Smooth muscle cell of the brain vasculature (primary cell): ENCODE measurements at regions not wholly inside any gene's neighbourhood (a gene's known extent, or its start where the extent isn't known, plus 50 kb on each side); places are given as distances from the start of the nearest gene placed in this dataset.

Source experiments
- DNase-seq: peaks from one replicate; pipeline ENCODE4 v3.0.0-alpha.2; 2012; ENCODE audit warnings: low read depth, low spot score

DNA sequence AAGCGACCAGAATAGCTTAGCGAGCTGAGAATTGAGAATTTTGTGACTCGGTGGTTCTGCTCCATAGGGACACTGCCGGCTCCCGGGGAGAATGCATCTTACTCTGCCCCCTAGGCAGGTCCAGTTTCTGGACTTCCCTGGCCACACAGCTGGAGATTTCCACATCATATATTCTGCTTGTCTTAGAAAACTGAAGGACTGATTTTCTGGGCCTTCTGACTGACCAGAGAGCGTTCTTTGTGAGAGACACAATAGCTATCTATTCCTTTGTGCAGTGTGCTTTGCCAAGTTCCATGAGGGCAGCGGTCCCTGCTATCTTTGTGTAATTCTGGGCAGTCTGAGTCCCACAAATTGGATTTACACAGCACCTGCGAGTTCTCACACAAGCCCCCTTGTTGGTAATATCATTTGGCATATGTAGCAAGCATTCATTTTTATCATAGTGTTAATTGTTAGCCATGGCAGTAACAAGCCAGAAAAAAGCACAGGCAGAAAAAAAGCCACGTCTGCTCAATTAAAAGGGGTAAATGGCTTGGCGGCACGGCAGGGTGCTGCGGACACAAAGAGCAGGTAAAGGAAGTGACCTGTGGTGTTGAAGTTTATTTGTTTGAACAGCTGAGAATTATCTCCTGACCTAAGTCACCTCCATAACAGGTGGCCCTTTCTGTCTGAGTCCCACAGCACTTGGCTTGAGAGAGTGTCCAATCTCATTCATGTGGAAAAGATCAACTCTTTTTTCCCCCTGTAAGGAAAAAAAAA, 688.7 kb downstream of the TUSC7 start:
- DNase-seq: no peak

DNA sequence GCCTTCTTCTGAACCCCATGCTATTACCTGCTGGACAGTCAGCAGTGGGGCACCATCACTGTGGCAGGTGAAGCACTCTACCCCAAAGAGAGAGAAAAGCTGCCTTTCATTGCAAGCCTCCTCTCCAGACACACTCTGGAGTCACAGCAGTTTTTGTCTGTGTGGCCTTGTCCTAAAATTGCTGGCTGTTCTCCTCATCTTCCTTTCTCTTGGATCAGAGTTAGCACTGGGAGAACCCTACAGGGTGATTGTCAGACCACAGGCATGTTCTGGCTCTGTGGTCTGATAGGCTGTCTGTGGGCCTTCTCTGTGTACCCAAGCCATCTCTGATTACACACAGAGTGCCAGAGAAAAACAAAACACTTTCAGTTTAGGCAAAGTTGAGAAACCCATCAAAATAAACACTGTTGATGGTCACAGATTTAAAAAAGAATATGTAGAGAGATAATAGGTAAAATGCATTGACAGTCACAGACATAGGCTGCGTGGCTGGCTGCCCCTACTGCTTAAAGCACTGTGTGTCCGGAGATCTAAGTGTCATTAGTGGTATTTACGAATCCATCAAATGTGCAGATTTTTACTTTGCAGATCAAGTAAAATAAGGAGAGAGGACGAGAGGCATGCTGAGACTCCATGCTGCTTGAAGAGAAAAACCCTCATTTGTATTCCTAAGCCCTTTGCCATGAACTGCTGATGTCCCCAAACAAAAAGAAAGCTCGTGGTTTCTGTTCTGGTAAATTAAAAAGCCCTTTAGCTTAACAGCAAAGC, 689.9 kb downstream of the TUSC7 start:
- DNase-seq: peak; percentile 18

DNA sequence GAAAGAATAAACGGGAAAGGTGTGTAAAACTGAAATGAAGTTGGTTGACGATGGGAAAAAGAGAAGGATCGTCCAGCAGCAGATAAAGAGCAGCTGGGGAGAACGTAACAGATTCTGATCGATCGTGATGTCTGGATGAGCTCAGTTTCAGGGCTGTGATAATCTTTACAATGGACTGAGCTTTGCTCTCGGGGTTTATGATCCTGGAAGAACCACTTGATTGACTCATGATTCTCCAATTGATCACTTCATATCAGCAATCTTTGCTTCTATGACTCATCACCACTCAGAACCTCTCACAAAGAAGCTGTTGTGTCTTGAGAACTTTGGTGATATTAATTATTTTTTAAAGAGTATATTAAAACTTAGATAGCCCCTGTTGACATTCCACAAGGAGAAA, 690.7 kb downstream of the TUSC7 start:
- DNase-seq: no peak

DNA sequence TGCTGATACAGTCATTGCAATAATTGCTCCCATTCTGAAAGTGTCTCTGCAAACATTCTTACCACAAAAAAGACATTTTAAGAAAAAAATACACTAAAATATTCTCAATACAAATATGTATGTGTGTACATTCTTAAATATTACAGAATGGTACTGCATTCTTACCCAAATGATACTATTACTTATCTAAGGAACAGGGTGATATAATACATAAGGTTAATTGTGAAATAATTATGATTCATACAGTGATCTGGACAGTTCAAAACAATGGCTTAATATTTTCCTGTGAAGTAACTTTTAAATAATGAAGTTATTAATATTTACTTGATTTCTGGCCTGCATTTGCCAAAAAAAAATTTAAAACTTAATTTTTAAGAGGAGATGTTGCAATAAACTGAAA, 694.6 kb downstream of the TUSC7 start:
- DNase-seq: no peak

DNA sequence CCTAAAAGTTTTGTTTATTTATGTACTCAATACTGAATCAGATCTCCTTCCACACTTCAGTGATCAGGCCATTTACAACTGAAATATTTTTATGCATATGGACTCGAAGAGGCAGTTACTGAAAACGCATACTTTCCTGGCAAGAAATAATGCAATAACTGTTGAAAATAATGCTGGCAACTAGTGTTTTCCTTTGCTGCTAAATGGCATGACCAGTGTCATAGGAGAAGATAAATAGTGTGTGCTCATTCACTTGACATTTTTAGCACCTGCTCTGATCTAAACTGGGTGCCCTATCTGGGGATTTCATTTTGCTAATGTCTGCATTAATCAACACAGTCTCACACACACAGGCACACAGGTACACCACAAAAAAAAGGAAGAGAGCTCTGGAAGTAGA, 695.2 kb downstream of the TUSC7 start:
- DNase-seq: no peak

DNA sequence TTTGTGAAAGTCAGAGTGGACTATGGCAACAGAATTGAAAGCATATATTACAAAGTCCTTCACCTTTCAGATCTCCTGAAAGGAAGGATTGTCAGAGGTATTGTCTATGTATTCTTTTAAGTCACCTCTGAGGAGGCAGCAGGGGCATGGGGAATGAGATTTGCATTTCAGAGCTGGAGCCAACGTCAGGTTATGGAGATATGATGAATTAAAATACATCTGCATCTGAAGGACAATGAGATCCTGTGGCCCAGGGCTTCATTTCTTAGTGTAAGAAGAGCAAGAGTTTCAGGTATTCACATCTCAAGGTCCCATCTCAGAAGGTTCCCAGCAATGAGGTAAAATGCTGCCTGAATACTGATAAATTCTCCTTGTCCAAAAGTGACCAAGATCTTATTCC, 695.8 kb downstream of the TUSC7 start:
- no peak for DNase-seq

DNA sequence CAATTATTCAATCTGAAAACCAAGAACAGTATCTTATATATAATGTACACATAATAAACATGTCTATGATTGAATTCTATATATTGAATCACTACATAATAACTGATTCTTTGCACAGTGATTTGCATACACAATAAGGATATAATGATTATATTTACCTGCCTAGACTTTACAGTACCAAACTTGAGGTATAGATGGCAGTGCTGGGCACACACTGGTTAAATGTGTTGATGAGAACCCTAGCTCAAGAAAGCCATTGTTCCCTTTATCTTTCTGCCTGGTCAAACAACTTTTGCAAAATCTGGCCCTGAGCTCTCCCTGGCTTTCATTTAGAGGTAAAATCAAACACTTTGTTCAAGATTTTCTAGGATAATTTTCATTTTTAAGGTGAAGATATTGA, 697.7 kb downstream of the TUSC7 start:
- no peak for DNase-seq

DNA sequence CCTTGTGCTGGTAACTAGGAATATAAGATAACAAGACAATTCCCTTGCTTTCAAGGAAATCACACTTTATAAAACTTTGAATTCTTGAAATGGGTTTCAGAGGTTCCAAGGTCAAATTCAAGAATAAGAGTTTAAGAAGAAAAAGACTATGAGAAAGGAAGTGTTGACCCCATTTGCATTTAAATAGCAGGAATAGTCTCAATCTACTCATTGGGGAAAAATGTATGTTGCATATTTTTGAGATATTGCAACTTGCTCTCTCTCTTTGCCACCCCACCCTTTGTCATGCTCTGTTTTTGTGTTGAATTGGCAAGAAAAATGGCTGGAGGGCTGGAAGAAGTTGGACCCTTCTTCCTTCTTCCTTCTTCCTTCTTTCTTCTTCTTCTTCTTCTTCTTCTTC, 699.2 kb downstream of the TUSC7 start:
- no peak for DNase-seq

DNA sequence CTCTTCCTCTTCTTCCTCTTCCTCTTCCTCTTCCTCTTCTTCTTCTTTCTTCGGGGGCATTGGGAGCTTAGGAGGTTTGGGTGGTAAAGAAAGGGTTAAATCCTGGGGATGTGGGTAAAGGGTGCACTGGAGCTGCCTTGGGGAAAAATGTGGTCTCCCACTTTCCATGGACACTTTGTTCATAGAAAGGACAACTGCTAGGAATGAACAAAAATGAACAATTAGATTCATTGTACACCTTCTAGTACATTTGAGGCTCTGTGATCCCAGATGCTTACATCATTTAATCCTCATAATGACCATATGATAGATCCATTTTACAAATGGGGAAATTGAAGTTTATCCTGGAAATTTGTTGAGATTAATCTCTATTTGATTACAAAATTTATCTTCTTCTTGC, 699.7 kb downstream of the TUSC7 start:
- no peak for DNase-seq

DNA sequence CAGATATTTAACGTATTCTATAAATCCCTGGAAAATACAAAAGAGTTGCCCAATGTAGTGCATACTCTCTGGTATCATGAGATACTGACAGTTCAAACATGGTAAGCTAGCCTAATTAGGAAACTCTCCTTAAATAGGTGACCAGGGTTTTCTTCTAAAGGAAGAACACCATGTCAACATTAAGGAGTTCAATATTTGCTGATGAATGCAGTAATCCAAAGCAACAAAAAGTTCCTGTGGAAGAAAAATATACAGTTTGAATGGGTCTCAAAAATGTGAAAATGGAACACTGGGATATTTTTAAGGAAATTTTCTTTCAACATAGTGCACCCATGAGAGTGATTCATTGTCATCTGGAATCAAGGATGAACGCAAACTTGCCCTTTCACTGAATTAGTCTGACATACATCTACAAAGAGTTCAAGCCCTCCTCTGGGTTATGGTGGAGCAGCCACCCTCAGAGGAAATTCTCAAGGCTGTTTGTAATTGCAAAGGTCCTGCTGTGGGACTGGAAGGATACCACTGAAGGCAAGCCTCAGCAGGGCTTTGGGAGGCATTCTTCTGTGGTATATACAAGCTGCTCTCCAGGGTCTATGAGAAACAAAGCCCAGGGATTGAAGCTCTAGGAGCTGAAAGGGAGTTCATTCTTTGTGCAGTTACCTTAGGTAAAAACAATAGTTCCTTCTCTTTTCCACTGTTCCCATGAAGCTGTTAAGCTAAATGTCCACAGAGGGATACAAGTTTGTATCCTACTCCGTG, 700.3 kb downstream of the TUSC7 start:
- DNase-seq: peak; percentile 74

DNA sequence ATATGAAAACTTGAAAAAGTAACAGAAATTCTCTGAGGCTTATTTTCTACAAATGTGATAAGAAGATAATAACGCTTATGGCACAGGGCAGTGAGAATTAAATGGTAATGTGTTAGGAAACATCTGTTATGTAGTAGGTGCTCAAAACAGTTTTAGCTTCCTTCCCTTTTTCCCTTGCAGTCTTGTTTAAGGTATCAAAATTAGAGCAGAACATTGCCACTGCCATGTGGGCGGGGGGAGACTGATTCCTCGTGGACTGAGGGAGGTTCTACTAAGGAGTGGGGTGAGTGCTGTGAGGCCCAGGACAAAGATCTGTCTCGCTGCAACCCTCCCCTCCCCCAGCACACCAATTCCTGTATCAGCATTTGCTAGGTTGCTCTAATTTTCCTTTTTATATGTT, 702.4 kb downstream of the TUSC7 start:
- DNase-seq: no peak

DNA sequence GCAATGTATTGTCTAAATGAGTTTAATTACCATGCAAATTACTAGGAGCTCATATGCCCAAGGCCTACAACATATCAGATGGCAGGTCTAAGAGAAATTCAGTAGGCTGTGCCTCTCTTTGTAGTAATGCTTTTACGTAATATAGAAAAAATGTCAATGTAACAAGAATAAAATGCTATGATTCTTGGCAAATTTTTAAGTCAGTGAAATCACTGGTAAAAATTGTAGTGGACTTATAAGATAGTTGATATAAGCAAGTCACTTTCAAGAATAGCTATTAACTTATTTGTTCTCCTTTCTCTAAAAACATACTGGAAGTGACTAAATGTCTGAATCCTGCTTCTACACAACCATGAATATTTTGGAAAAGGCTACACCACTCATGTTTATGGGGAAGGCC, 707.8 kb downstream of the TUSC7 start:
- DNase-seq: no peak

DNA sequence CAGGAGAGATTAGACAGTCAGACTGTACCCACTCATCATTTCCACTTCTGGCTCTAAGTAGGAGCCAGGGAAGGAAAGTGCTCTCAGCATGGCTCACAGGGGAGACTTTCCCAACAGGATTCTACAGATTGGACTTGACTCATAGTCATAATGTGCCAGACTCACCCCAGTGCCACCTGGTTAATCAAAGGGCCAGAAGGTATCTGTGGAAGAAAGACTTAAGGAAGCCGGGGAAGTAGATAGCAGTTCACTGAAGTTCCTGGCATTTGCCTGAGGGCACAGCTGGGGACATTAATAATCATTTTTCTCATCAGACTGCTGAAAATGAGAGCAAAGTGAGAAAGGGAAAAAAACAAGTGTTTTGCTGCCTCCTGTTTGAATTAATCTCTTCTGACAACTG, 717.5 kb downstream of the TUSC7 start:
- DNase-seq: no peak

DNA sequence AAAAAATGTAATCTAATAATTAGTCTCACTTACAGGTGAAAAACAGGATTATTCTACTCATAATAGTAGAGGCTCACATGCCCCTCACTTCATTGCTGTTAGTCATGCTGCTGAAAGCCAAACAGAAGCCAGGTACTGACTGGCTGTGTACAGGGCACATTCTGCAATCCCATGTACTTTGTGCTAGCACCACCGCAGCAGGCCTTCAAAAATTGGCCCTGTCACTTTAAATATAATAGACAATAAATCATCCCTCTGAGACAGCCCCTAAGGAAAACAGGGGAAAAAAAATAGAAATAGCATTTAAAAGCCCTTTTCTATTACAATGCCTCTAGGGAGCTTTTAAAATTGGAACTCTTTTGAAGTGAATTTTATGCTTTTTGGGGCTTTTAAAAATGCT, 723.8 kb downstream of the TUSC7 start:
- DNase-seq: no peak

DNA sequence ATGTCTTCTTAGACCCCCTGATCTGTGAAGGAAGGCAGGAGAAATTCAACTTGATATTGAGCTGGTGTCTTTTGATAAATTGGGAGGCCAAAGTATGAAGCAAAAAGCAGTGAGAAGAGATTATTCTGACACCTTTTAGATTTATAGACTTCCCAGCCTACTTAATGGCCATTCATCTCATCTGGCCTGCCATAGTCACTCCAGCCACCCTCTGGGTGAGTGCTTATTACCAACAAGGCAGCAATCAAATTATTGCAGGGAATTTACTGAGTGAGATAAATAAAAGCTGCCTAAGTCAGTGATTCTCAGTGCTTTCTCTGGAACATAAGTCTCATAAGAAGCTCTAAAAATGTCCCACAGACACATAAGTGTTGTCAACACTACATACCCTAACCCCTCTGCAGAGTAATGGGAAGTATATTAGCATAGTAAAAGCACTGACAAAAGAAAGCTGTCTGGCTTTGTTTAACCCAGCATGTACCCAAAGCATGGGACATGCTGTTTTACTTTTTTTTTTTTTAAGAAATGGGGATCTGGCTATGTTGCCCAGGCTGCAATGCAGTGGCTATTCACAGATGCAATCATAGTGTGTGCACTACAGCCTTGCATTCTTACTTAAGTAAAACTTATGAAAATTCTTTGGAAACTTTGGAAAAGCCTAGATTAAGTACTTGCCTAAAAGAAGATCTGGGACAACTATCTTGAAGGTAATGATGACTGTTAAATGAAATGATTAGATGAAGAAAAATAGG, 725.3 kb downstream of the TUSC7 start:
- DNase-seq: no peak

DNA sequence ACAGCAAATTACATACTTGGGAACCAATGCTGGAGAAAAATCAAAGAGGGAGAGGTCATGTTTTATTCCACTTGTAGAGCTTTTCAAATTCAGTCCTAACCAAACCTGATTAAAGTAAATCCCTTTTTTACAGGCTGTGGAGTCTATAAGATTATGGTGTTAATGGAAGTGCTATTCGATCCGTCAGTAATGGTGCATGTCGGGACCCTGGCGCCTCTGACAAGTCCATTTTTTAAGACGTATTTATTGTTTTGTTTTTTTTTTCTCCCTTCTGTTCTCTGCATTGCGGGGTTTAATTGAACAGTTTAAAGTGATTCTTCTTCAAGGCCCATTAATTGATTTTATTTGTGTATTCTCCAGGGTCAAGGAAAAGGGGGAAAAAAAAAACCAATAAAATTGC, 725.9 kb downstream of the TUSC7 start:
- DNase-seq: no peak

DNA sequence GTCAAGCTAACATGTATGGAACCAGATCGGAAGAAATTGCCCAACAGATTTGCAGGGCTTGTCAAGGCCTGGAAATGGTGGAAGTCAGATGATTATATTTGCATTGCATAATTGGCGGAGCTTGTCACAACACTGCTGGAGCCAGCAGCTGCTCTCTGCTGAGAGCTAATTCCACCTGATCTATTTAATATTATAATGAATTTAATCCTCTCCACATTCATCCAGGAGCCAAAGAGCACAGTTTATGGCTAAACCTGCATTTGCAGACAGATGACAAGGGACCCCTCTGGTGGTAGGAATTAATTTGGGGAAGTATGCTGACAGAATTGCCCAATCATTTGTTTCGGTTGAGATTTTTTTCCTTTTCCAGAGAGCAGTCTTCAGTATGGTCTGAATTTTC, 730.2 kb downstream of the TUSC7 start:
- DNase-seq: peak; percentile 20

DNA sequence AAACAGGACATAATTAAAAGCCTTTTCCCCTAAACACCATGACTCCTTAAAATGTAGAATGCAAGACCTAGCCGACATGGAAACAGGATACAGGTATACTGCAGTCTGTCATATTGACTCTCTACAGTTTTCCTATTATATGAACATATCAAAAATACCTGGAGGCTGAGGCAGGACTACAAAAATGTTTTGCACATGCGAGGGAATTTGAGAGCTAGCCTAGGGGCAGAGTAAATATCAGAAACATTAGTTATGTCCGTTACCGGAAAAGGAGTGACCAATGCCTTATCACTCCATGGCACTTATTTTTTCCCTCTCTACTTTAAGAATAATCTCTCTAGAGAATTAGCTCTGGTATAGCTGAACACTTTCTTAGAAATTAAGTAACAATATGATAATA, 732.3 kb downstream of the TUSC7 start:
- DNase-seq: no peak

DNA sequence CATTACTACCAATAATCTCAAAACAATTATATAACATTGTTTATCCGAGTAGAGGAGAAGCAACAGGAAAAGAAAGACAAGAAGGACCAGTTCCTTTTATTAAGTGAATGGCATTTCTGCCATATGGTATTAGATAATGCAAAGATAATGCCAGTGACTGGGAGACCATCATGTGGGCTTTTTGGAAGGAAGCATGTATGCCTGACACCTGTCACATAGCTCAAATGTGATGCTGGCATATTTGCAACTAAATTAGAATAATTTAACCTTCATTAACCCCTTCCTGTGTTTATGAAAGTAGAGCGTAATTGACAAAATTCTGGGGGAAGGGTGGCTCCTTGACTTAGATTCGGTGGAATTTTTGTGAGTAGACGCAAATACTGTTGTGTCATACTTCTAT, 733.0 kb downstream of the TUSC7 start:
- DNase-seq: no peak

DNA sequence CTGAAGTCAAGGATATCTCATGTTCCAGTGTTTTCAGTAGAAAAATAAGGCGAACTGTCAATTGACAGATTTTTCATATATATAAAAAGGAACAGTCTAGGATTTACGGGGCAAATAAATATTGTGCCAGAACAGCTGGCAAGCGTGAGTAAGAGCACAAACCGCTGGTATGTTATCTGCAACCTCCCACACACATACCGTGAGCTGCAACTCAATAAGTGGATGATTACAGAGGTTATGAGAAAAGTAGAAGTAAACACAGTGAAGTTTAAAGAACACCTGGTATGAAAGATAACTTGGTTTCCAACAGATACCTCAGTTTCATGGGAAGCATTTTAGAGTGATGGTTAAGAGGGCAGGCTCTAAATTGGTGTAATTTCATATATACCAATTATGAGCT, 733.4 kb downstream of the TUSC7 start:
- DNase-seq: no peak

DNA sequence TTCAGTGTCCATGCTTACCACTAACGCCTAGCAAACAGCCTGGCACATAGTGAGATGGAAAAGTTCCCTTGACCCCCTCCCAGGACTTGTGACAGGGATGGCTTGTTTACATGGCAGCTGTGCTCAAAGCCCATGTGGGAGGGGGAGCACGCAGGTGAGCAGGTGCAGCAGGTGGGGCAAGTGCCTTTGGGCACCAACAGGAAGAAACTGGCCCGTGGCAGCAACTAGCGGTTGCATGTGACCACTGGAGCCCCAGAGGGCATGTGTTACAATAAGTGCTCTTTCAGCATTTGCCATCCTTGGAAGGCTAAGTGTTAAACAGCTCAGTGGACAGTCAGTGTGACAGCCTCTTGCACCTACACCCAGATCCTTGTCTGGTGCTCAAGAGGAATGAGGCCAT, 734.6 kb downstream of the TUSC7 start:
- no peak for DNase-seq

DNA sequence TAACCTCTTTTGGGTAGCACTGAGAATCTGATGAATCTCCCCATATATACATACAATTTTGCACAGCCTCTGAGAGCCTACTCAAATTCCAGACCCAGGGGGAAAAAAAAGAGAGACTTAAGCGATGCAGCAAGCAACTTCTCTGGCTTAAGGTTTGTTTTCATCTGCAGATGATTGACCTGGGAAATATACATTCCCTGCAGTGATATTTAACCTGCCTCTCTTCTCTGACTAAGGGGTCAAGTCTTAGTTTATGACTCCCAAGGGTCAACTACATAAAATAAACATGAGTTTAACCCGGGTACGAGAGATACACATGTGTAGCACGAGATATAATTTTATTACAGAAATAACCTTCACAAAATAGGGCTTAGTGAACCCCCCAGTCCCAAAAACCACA, 737.8 kb downstream of the TUSC7 start:
- no peak for DNase-seq
